Bronchial epithelial cell (primary cell): ENCODE measurements at regions not wholly inside any gene's neighbourhood (a gene's known extent, or its start where the extent isn't known, plus 50 kb on each side); places are given as distances from the start of the nearest gene placed in this dataset.
A peak's percentile ranks its signal among the peaks of the same experiment; 100 is the strongest.

ENCODE experiments used
- DNase-seq: peaks from one replicate; pipeline ENCODE4 v3.0.0-alpha.2; 2010; ENCODE audit warnings: low read depth
- FAIRE-seq: peaks from 2 replicates; lab custom pipeline; 2011; peaks lifted over from hg19 to GRCh38; lab: Jason Lieb, UNC
- H3K27me3 ChIP-seq: 2 replicates; pipeline ENCODE4 v1.5.1; 2011; ENCODE audit warnings: low read length; ENCODE audit not compliant: control insufficient read depth, insufficient read depth
- H3K36me3 ChIP-seq: 2 replicates; pipeline ENCODE4 v1.5.1; 2011; ENCODE audit warnings: low read length; ENCODE audit not compliant: control insufficient read depth, insufficient read depth
- H3K4me3 ChIP-seq: 2 replicates; pipeline ENCODE4 v1.5.1; 2011; ENCODE audit warnings: mild to moderate bottlenecking, low read depth, low read length, control low read depth
- TF ChIP-seq, protein P1 (sequence below): IDR thresholded peaks from 2 replicates; pipeline ENCODE4 v1.5.1; 2011; ENCODE audit warnings: mild to moderate bottlenecking, moderate library complexity, low read length, control low read depth, inconsistent platforms; ENCODE audit not compliant: insufficient read depth, severe bottlenecking

DNA sequence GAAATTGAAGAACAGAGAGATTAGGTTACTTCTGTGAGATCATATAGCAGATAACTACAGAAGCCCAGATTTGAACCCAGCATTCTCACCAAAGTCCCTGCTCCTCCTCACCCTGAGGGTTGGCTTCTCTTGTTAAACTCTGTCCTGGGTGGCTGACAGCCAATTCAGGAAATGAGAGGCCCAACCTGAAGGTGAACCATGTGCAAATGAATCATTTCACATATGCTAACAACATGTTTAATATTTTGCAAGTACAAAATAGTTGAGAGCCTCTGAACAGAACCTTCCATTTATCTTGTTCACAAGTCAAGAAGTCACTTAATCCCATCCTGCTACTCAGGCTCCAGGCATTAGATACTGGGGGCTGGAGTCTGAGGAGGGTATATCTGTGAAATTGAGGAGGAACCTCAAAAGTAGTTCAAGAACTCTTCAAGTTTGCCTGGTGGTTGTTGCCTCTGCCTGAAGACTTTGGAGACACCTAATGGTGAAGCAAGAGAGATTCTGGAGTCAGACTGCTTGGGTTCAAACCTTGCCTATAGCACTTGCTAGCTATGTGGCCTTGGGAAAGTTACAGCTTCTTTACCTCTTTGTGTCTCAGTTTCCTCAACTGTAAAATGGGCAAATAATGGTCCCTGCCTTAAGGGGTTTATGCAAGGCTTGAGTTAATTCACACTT lies 564.0 kb downstream of the PSAT1 start:
- Histone ChIP-seq H3K27me3 (no peaks in the 10 kb centered on the region), H3K36me3 (no peaks in the 10 kb centered on the region), H3K4me3 (no peak overlapping the region)
- DNase-seq (peak; percentile 89), FAIRE-seq (no peak)
- TF ChIP-seq, protein P1, sequence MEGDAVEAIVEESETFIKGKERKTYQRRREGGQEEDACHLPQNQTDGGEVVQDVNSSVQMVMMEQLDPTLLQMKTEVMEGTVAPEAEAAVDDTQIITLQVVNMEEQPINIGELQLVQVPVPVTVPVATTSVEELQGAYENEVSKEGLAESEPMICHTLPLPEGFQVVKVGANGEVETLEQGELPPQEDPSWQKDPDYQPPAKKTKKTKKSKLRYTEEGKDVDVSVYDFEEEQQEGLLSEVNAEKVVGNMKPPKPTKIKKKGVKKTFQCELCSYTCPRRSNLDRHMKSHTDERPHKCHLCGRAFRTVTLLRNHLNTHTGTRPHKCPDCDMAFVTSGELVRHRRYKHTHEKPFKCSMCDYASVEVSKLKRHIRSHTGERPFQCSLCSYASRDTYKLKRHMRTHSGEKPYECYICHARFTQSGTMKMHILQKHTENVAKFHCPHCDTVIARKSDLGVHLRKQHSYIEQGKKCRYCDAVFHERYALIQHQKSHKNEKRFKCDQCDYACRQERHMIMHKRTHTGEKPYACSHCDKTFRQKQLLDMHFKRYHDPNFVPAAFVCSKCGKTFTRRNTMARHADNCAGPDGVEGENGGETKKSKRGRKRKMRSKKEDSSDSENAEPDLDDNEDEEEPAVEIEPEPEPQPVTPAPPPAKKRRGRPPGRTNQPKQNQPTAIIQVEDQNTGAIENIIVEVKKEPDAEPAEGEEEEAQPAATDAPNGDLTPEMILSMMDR, result no peak

DNA sequence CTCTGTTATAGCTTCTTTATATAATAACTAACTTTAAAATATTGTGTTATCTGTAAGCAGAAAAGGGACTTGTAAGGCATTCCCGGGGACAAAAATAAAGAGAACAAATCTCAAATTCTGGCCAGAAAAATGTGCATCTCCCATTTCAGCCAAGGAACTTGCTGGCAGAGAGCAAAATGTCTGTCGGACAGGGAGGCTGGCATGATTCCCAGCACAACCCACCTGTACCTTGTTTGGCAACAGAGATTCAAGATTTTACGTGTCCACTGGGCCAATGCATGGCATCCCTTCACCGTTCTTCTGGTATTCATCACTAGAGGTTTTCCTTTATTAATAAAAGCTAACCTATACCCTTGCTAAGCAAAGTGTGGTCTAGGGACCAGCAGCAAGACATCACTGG lies 566.6 kb downstream of the PSAT1 start:
- no peak for DNase-seq
- Histone ChIP-seq H3K4me3 (no peak overlapping the region), H3K27me3 (no peaks in the 10 kb centered on the region), H3K36me3 (no peaks in the 10 kb centered on the region)
- no peak for FAIRE-seq
- TF ChIP-seq, protein P1, result no peak

DNA sequence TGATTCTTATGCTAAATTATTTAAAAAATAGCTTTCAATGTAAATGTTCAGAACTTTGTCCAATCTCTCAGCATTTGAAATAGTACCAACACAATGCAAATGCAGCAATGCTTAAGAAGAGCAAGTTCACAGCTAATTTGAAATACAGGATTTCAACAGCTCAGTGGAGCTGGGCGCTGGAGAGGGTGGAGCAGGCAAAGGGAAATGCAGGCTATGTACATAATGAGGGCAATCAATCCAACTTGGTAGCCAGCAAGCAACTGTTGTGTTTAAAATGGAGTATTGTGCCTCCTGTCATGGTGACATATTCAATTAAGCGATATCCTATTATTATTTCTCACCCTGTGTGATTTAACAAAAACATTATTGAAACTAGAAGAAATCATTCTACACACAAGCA lies 568.8 kb downstream of the PSAT1 start:
- Histone ChIP-seq H3K27me3 (no peaks in the 10 kb centered on the region), H3K36me3 (no peaks in the 10 kb centered on the region), H3K4me3 (no peak overlapping the region)
- no peak for FAIRE-seq
- TF ChIP-seq, protein P1, result no peak
- no peak for DNase-seq

DNA sequence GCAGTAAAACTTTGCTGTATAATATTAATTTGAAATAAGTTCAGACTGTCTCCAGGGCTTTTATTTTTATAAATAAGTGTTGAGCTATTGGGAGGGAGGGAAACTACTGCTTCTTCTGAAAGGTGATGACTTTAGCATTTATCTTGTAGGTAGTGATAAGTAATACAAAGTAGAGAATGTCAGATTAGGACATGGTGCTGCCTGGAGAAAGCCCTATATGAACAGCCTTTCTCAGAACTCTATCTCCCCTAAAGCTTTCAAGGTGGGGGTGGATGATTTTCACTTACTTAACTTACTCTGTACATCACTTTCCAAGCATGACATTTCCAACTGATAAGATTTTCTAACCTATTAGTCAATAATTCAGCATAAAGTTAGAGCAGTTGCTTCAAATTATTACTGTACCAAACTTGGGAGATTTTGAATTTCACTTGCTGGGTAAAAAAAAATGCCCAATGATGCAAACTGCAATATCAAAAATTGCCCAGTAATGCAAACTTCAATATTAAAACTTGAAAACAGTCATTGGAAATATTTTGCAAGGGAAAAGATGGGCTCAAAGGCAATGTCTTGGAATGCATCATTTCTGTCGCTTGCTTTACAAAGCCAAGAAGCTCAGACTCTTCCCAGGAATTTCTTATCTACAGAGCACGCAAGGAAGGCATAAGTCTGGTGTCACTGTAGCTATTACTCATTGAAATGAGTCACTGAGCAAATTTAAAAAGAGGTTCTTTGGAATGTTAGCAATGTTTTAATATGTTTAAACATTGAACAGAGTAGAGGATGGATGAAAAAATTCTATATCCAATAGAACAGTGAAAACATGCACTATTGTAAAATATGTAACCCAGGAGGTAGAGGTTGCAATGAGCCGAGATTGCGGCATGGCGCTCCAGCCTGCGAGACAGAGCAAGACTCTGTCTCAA lies 569.5 kb downstream of the PSAT1 start:
- peak; percentile 92 for DNase-seq
- no peak for FAIRE-seq
- H3K4me3 ChIP-seq, result no peak overlapping the region
- TF ChIP-seq, protein P1, result no peak
- H3K27me3 ChIP-seq, result no peaks in the 10 kb centered on the region
- H3K36me3 ChIP-seq, result no peaks in the 10 kb centered on the region

DNA sequence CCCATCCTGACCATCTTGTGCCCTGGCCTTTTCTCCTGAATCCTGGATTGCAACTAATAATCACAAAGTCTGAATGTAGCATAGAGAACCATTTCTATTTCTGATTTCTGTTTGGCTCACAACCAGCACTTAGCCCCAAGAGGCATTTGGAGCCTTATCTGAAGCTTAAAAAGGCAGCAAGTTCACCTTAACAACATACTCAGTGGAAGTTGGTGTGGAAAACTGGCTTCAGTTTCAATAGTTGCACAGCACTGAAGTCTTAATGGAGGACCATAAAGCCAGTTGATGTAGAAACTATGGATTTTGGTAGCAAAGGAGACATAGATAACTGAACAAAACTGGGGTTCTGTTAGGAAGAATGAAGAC lies 574.1 kb downstream of the PSAT1 start:
- H3K27me3 ChIP-seq, result no peaks in the 10 kb centered on the region
- FAIRE-seq (no peak), DNase-seq (no peak)
- H3K4me3 ChIP-seq, result no peak overlapping the region
- H3K36me3 ChIP-seq, result no peaks in the 10 kb centered on the region
- TF ChIP-seq, protein P1, result no peak
